ENCODE measurements at regions not wholly inside any gene's neighbourhood (a gene's known extent, or its start where the extent isn't known, plus 50 kb on each side); places are given as distances from the start of the nearest gene placed in this dataset.

- no peak for TF ChIP-seq POLR2A (IDR thresholded peaks at IDR 0.05; ENCODE audit: low read depth, low read length)
- TF ChIP-seq POLR2AphosphoS5 (IDR thresholded peaks at IDR 0.05; ENCODE audit: low read depth, low read length), result no peak
- TF ChIP-seq TAF1 (IDR thresholded peaks at IDR 0.05; ENCODE audit: borderline replicate concordance, low read depth, low read length), result no peak
These were observed 83.7 kb downstream of the HINT1 start for GRCh38 chr5:131081374-131081773.
